Psoas muscle (tissue), 7 donors: ENCODE measurements at regions not wholly inside any gene's neighbourhood (a gene's known extent, or its start where the extent isn't known, plus 50 kb on each side); places are given as distances from the start of the nearest gene placed in this dataset.

Source experiments
- ATAC-seq, 4 donors: fragments of 200-7000 bp; cut with Tn5 transposase; one replicate each; pipeline ENCODE4 v1.9.1; 2020; ENCODE audit warnings: moderate library complexity in 3 of 4, mild to moderate bottlenecking in 2 of 4
- DNase-seq, 2 donors: peaks; one replicate each; pipeline ENCODE4 v3.0.0-alpha.2; 2020
- H3K27ac ChIP-seq: fragments of 200-600 bp; one replicate; pipeline ENCODE4 v1.8.0; 2022
- H3K27me3 ChIP-seq, 3 donors: fragments of 200-600 bp in 1 of 3; one replicate each; pipeline versions ENCODE4 v1.6.1 to v1.8.0; 2013 to 2022; ENCODE audit warnings: low read length in 2 of 3, mild to moderate bottlenecking in 2 of 3, moderate library complexity in 1 of 3; ENCODE audit not compliant: insufficient read depth in 3 of 3
- H3K36me3 ChIP-seq, 2 donors: fragments of 200-600 bp in 1 of 2; one replicate each; pipeline versions ENCODE4 v1.6.1 to v1.8.0; 2013 to 2022; ENCODE audit warnings: low read depth in 1 of 2, mild to moderate bottlenecking in 1 of 2, moderate library complexity in 1 of 2; ENCODE audit not compliant: insufficient read depth in 1 of 2
- H3K4me1 ChIP-seq: fragments of 200-600 bp; one replicate; pipeline ENCODE4 v1.8.0; 2022
- H3K4me3 ChIP-seq: fragments of 200-600 bp; one replicate; pipeline ENCODE4 v1.8.0; 2022; ENCODE audit warnings: mild to moderate bottlenecking
- H3K9me3 ChIP-seq: fragments of 200-600 bp; one replicate; pipeline ENCODE4 v1.8.0; 2022
- CTCF ChIP-seq: fragments of 200-600 bp; IDR thresholded peaks from one replicate; pipeline ENCODE4 v1.8.0; 2022; ENCODE audit warnings: antibody characterized with exemption
- whole genome bisulfite sequencing, 3 donors: extraction: QIAGEN DNeasy Blood & Tissue Kit; methylation state at CpG; one replicate each; pipeline versions ENCODE4 v1.1.6 to v1.1.7; 2013; 5-methylcytosine and 5-hydroxymethylcytosine counted together
- intact Hi-C, 2 donors: fragments of 100-400 bp; cut with DNase I; formaldehyde crosslinking; loops; one replicate each; pipeline versions ENCODE4 v1.11.0 to v1.14.2; 2022
- donor health status: healthy with polysubstance abuse.
- donor health status: DM: no; HTN: no; CAD: no; lungs with moderate emphysema.
- donor health status: Bipolar disorder and iron deficiency.
- donor health status: healthy.
- donor health status: DM: yes; HTN: yes; CAD: no.
- donor health status: DM: no; HTN: no; CAD: no.
- donor health status: DM: yes; HTN: yes; CAD: no.

- Histone ChIP-seq H3K27me3 (no peaks in the 10 kb centered on the region), H3K27ac (no peak overlapping the region), H3K4me1 (no peaks in the 10 kb centered on the region), H3K9me3 (no peaks in the 10 kb centered on the region), H3K36me3 (no peaks in the 10 kb centered on the region), H3K4me3 (no peak overlapping the region)
- no peak for ATAC-seq
- no peak for TF ChIP-seq CTCF
- DNase-seq, result peak in 1 of 2 donors; percentile 38
- intact Hi-C loops, result no loop called here
- WGBS, 3 donors, result 80 to 97% (median 93%) methylated on average over 6 of the region's 6 CpGs
These were observed 163.5 kb downstream of the CDH19 start for GRCh38 chr18:66440433-66440832.

- Histone ChIP-seq H3K36me3 (no peaks in the 10 kb centered on the region), H3K9me3 (no peaks in the 10 kb centered on the region), H3K27me3 (no peaks in the 10 kb centered on the region), H3K4me1 (no peaks in the 10 kb centered on the region), H3K27ac (no peak overlapping the region), H3K4me3 (no peak overlapping the region)
- no peak for ATAC-seq
- no peak for TF ChIP-seq CTCF
- WGBS, 3 donors, result 88 to 92% (median 92%) methylated on average over 7 of the region's 7 CpGs
- intact Hi-C loops, result no loop called here
- peak in 1 of 2 donors; percentile 27 for DNase-seq
These were observed 164.2 kb downstream of the CDH19 start for GRCh38 chr18:66439670-66440069.

GRCh38 chr18:66438711-66439536 is 165.0 kb downstream of the CDH19 start:
- no peaks in the 10 kb centered on the region for H3K4me1 ChIP-seq
- H3K27ac ChIP-seq, result no peak overlapping the region
- no peaks in the 10 kb centered on the region for H3K9me3 ChIP-seq
- H3K27me3 ChIP-seq, result no peaks in the 10 kb centered on the region
- DNase-seq (no peak), ATAC-seq (no peak)
- TF ChIP-seq CTCF, result no peak
- 26 to 43% (median 29%) methylated on average over 1 of the region's 1 CpG for WGBS, 3 donors
- H3K36me3 ChIP-seq, result no peaks in the 10 kb centered on the region
- intact Hi-C loops, result no loop called here
- H3K4me3 ChIP-seq, result no peak overlapping the region

GRCh38 chr18:66432636-66433035 is 171.3 kb downstream of the CDH19 start:
- Histone ChIP-seq H3K36me3 (no peaks in the 10 kb centered on the region), H3K27ac (no peak overlapping the region), H3K9me3 (no peaks in the 10 kb centered on the region), H3K4me3 (no peak overlapping the region), H3K4me1 (no peaks in the 10 kb centered on the region), H3K27me3 (no peaks in the 10 kb centered on the region)
- intact Hi-C loops, result no loop called here
- WGBS, 3 donors, result 69 to 91% (median 83%) methylated on average over 1 of the region's 1 CpG
- no peak for ATAC-seq
- no peak for TF ChIP-seq CTCF
- DNase-seq, result no peak

- no peaks in the 10 kb centered on the region for H3K9me3 ChIP-seq
- no peak overlapping the region for H3K4me3 ChIP-seq
- no peak for TF ChIP-seq CTCF
- no peak for ATAC-seq
- H3K27me3 ChIP-seq, result no peaks in the 10 kb centered on the region
- DNase-seq, result no peak
- intact Hi-C loops, result no loop called here
- no peak overlapping the region for H3K27ac ChIP-seq
- no peaks in the 10 kb centered on the region for H3K36me3 ChIP-seq
- 69 to 88% (median 74%) methylated on average over 1 of the region's 1 CpG for WGBS, 3 donors
- no peaks in the 10 kb centered on the region for H3K4me1 ChIP-seq
These were observed 175.1 kb downstream of the CDH19 start for GRCh38 chr18:66428795-66429194.
